ENCODE measurements at regions not wholly inside any gene's neighbourhood (a gene's known extent, or its start where the extent isn't known, plus 50 kb on each side); places are given as distances from the start of the nearest gene placed in this dataset.

- no peak for TF ChIP-seq CTCF (IDR thresholded peaks at IDR 0.05)
- TF ChIP-seq, protein P1, sequence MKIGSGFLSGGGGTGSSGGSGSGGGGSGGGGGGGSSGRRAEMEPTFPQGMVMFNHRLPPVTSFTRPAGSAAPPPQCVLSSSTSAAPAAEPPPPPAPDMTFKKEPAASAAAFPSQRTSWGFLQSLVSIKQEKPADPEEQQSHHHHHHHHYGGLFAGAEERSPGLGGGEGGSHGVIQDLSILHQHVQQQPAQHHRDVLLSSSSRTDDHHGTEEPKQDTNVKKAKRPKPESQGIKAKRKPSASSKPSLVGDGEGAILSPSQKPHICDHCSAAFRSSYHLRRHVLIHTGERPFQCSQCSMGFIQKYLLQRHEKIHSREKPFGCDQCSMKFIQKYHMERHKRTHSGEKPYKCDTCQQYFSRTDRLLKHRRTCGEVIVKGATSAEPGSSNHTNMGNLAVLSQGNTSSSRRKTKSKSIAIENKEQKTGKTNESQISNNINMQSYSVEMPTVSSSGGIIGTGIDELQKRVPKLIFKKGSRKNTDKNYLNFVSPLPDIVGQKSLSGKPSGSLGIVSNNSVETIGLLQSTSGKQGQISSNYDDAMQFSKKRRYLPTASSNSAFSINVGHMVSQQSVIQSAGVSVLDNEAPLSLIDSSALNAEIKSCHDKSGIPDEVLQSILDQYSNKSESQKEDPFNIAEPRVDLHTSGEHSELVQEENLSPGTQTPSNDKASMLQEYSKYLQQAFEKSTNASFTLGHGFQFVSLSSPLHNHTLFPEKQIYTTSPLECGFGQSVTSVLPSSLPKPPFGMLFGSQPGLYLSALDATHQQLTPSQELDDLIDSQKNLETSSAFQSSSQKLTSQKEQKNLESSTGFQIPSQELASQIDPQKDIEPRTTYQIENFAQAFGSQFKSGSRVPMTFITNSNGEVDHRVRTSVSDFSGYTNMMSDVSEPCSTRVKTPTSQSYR (CRISPR knock-in tag; IDR thresholded peaks at IDR 0.05), result no peak
- TF ChIP-seq, protein P2, sequence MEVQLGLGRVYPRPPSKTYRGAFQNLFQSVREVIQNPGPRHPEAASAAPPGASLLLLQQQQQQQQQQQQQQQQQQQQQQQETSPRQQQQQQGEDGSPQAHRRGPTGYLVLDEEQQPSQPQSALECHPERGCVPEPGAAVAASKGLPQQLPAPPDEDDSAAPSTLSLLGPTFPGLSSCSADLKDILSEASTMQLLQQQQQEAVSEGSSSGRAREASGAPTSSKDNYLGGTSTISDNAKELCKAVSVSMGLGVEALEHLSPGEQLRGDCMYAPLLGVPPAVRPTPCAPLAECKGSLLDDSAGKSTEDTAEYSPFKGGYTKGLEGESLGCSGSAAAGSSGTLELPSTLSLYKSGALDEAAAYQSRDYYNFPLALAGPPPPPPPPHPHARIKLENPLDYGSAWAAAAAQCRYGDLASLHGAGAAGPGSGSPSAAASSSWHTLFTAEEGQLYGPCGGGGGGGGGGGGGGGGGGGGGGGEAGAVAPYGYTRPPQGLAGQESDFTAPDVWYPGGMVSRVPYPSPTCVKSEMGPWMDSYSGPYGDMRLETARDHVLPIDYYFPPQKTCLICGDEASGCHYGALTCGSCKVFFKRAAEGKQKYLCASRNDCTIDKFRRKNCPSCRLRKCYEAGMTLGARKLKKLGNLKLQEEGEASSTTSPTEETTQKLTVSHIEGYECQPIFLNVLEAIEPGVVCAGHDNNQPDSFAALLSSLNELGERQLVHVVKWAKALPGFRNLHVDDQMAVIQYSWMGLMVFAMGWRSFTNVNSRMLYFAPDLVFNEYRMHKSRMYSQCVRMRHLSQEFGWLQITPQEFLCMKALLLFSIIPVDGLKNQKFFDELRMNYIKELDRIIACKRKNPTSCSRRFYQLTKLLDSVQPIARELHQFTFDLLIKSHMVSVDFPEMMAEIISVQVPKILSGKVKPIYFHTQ (CRISPR knock-in tag; IDR thresholded peaks at IDR 0.05), result no peak
Observed at GRCh38 chr17:71548540-71549190, 572.2 kb upstream of the SOX9 start.
